Keratinocyte (primary cell): ENCODE measurements at regions not wholly inside any gene's neighbourhood (a gene's known extent, or its start where the extent isn't known, plus 50 kb on each side); places are given as distances from the start of the nearest gene placed in this dataset.

Experiments
- DNase-seq: peaks from one replicate; pipeline ENCODE4 v3.0.0-alpha.2; 2011; ENCODE audit warnings: low read depth, missing footprints, low spot score
- FAIRE-seq: peaks from 2 replicates; lab custom pipeline; 2011; peaks lifted over from hg19 to GRCh38; lab: Jason Lieb, UNC
- H2AFZ ChIP-seq: 2 replicates; pipeline ENCODE4 v1.6.0; 2012; ENCODE audit warnings: low read length, control low read depth, inconsistent platforms; ENCODE audit not compliant: control insufficient read depth
- H3K27ac ChIP-seq: 2 replicates; pipeline ENCODE4 v1.5.1; 2011; ENCODE audit warnings: low read length; ENCODE audit not compliant: control insufficient read depth, insufficient read depth
- H3K27me3 ChIP-seq: 3 replicates; pipeline ENCODE4 v1.6.0; 2011; ENCODE audit warnings: low read length; ENCODE audit not compliant: control insufficient read depth, insufficient read depth; ENCODE audit errors: extremely low read depth
- H3K36me3 ChIP-seq, 2 experiments: 2 replicates in 1 of 2; 3 replicates in 1 of 2; pipeline ENCODE4 v1.5.1; 2011; ENCODE audit warnings: low read length in 2 of 2, mild to moderate bottlenecking in 1 of 2; ENCODE audit not compliant: control insufficient read depth in 2 of 2, insufficient read depth in 2 of 2; ENCODE audit errors: extremely low read depth in 1 of 2
- H3K4me1 ChIP-seq: 3 replicates; pipeline ENCODE4 v1.5.1; 2011; ENCODE audit warnings: low read length; ENCODE audit not compliant: control insufficient read depth, insufficient read depth; ENCODE audit errors: extremely low read depth
- H3K4me2 ChIP-seq: 3 replicates; pipeline ENCODE4 v1.6.0; 2011; ENCODE audit warnings: low read depth, low read length; ENCODE audit not compliant: control insufficient read depth, insufficient read depth; ENCODE audit errors: extremely low read depth
- H3K4me3 ChIP-seq, 3 experiments: fragments of 200-600 bp in 1 of 3; sonication (generic) in 1 of 3; 2 replicates in 2 of 3; 3 replicates in 1 of 3; pipeline ENCODE4 v1.5.1; 2011 to 2016; ENCODE audit warnings: low read length in 3 of 3, mild to moderate bottlenecking in 3 of 3, control low read depth in 2 of 3, inconsistent platforms in 1 of 3, low read depth in 1 of 3, mixed read lengths in 1 of 3, mixed run types in 1 of 3, moderate library complexity in 1 of 3; ENCODE audit not compliant: control insufficient read depth in 2 of 3, insufficient read depth in 2 of 3; ENCODE audit errors: extremely low read depth in 1 of 3
- H3K79me2 ChIP-seq: 2 replicates; pipeline ENCODE4 v1.6.0; 2012; ENCODE audit warnings: low read length; ENCODE audit not compliant: control insufficient read depth, insufficient read depth
- H3K9ac ChIP-seq: 3 replicates; pipeline ENCODE4 v1.6.0; 2011; ENCODE audit warnings: low read length; ENCODE audit not compliant: control insufficient read depth, insufficient read depth; ENCODE audit errors: extremely low read depth
- H3K9me1 ChIP-seq: 3 replicates; pipeline ENCODE4 v1.6.0; 2011; ENCODE audit warnings: low read length; ENCODE audit not compliant: control insufficient read depth, insufficient read depth; ENCODE audit errors: extremely low read depth
- H3K9me3 ChIP-seq: 2 replicates; pipeline ENCODE4 v1.5.1; 2012; ENCODE audit warnings: low read depth, low read length; ENCODE audit not compliant: control insufficient read depth
- H4K20me1 ChIP-seq: 3 replicates; pipeline ENCODE4 v1.6.0; 2011; ENCODE audit warnings: low read length; ENCODE audit not compliant: control insufficient read depth, insufficient read depth; ENCODE audit errors: extremely low read depth
- CTCF ChIP-seq, 3 experiments: IDR thresholded peaks in 1 of 3; conservative IDR thresholded peaks in 1 of 3; optimal IDR thresholded peaks in 1 of 3; 2 replicates in 2 of 3; 3 replicates in 1 of 3; pipeline versions ENCODE3 to v1.5.1; 2011; ENCODE audit warnings: low read length in 3 of 3, mild to moderate bottlenecking in 3 of 3, moderate library complexity in 2 of 3, control low read depth in 1 of 3, inconsistent platforms in 1 of 3; ENCODE audit not compliant: insufficient read depth in 2 of 3; ENCODE audit errors: extremely low read depth in 1 of 3
- EZH2 ChIP-seq: IDR thresholded peaks from one replicate; pipeline ENCODE4 v1.6.1; 2012; ENCODE audit warnings: inconsistent platforms, mild to moderate bottlenecking, low read length, moderate library complexity
- dilution Hi-C: fragments of 300-500 bp; cut with MboI; formaldehyde crosslinking; loops from one replicate; pipeline ENCODE4 v1.7.0; 2020; ENCODE audit warnings: low sequenced_read_pairs; ENCODE audit not compliant: extremely low pct_ligation_motif_present

GRCh38 chr13:61908906-61909615 is 493.4 kb upstream of the PCDH20 start:
- Histone ChIP-seq H3K9me3 (no peaks in the 10 kb centered on the region), H3K4me3 (no peak overlapping the region), H3K9ac (no peak overlapping the region), H2AFZ (no peak overlapping the region), H3K27ac (no peak overlapping the region), H3K4me1 (no peaks in the 10 kb centered on the region), H3K4me2 (no peak overlapping the region), H4K20me1 (no peaks in the 10 kb centered on the region), H3K36me3 (no peaks in the 10 kb centered on the region), H3K9me1 (no peaks in the 10 kb centered on the region), H3K79me2 (no peaks in the 10 kb centered on the region), H3K27me3 (no peaks in the 10 kb centered on the region)
- dilution Hi-C loops: no loop called here
- DNase-seq (no peak), FAIRE-seq (no peak)
- TF ChIP-seq CTCF (optimal IDR thresholded peaks at IDR 0.05 in 1 of 3, IDR thresholded peaks at IDR 0.05 in 1 of 3, conservative IDR thresholded peaks at IDR 0.05 in 1 of 3; ENCODE audit: extremely low read depth in 1 of 3, insufficient read depth in 2 of 3, low read length in 3 of 3): no peak
- TF ChIP-seq EZH2: no peak

DNA sequence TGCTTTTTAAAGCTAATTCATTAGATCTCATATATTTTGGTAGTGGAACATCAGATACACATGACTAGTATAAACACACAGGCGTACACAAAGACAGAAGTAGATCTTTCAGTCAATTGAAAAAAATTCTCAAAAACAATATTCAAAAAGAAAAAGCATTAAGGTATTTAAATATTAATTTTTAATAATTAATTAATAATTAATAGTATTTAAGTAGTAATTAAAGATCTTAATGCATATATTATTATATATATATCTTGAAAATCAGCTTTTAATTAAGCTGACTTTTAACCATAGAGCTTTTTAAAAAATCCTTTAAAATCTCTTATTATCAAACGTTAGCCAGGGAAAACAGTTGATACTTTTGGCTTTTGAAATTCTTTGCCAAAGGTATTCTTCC is 489.4 kb upstream of the PCDH20 start:
- Histone ChIP-seq H3K79me2 (no peaks in the 10 kb centered on the region), H3K4me2 (no peak overlapping the region), H3K4me1 (no peaks in the 10 kb centered on the region), H3K36me3 (no peaks in the 10 kb centered on the region), H3K9ac (no peak overlapping the region), H3K4me3 (no peak overlapping the region), H3K9me3 (no peaks in the 10 kb centered on the region), H3K27me3 (no peaks in the 10 kb centered on the region), H2AFZ (no peak overlapping the region), H4K20me1 (no peaks in the 10 kb centered on the region), H3K9me1 (no peaks in the 10 kb centered on the region), H3K27ac (no peak overlapping the region)
- DNase-seq (no peak), FAIRE-seq (no peak)
- dilution Hi-C loops: no loop called here
- TF ChIP-seq CTCF (optimal IDR thresholded peaks at IDR 0.05 in 1 of 3, IDR thresholded peaks at IDR 0.05 in 1 of 3, conservative IDR thresholded peaks at IDR 0.05 in 1 of 3; ENCODE audit: extremely low read depth in 1 of 3, insufficient read depth in 2 of 3, low read length in 3 of 3) (no peak), EZH2 (no peak)
